PC-9 (cell line): ENCODE measurements at regions not wholly inside any gene's neighbourhood (a gene's known extent, or its start where the extent isn't known, plus 50 kb on each side); places are given as distances from the start of the nearest gene placed in this dataset.

Source experiments
- CTCF ChIP-seq: fragments of 200-600 bp; sonication (generic); conservative IDR thresholded peaks from 2 replicates; pipeline ENCODE4 v1.6.1; 2017; ENCODE audit warnings: mixed run types, antibody characterized with exemption, mild to moderate bottlenecking, moderate library complexity
- EZH2 ChIP-seq: fragments of 200-600 bp; sonication (generic); IDR thresholded peaks from 2 replicates; pipeline ENCODE4 v1.8.0; 2017; ENCODE audit warnings: antibody characterized with exemption, low read depth

- TF ChIP-seq CTCF (no peak), EZH2 (no peak)
Measured at GRCh38 chr20:6956574-6956973, 189.1 kb downstream of the BMP2 start.
